NCI-H774 (cell line): ENCODE measurements at regions not wholly inside any gene's neighbourhood (a gene's known extent, or its start where the extent isn't known, plus 50 kb on each side); places are given as distances from the start of the nearest gene placed in this dataset.
"Not testable (repeated sequence)": the region's sequence is repeated elsewhere in the genome, so short reads cannot be mapped to it uniquely, and the experiment has no call there.

Experiments
- DNase-seq: peaks from one replicate; lab custom pipeline; 2025; lab: John Stamatoyannopoulos, UW

DNA sequence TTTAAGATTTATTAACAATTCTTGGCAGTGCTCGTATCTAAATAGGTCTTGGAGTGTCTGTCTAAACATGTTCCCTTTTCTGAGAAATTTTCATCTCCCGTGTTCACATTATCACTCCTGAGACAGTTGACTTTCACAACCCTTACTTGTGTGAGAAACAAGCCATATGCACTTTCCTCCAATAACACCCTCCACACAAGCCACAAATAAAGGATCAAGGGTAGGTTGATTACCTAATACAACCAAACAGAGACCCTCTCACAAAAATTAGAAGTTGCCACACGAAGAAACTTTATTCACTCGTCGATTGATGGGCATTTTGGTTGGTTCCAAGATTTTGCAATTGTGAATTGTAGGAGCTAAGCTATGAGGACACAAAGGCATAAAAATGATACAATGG lies 763.9 kb downstream of the TRAM1L1 start:
- no peak for DNase-seq

DNA sequence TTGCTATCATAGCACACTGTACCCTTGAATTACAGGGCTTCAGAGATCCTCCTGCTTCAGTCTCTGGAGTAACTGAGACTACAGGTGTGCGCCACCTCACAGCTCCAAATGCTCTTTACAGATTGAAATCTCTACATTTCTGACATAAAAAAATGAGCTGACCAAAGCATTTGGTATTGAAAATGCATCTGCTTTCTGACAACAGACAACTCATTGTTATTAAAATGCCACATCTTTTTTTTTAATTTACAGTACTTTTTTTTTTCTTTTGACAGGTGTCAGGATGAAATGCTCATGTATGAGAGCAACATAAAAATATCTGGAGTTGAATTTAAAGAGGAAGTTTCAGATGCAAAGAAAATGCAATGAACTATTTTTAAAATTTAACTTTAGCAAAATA lies 764.5 kb downstream of the TRAM1L1 start:
- DNase-seq = no peak

DNA sequence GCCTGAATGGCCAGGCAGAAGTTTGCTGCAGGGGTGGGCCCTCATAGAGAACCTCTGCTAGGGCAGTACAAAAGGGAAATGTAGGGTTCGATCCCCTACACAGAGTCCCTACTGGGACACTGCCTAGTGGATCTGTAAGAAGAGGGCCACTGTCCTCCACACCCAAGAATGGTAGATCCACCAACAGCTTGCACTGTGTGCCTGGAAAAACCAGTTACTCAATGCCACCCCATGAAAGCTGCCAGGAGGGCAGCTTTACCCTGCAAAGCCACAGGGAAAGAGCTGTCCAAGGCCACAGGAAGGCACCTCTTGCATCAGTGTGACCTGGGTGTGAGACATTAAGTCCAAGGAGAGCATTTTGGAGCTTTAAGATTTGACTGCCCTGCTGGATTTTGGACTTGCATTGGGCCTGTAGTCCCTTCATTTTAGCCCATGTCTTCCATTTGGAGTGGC lies 781.6 kb downstream of the TRAM1L1 start:
- no peak for DNase-seq

DNA sequence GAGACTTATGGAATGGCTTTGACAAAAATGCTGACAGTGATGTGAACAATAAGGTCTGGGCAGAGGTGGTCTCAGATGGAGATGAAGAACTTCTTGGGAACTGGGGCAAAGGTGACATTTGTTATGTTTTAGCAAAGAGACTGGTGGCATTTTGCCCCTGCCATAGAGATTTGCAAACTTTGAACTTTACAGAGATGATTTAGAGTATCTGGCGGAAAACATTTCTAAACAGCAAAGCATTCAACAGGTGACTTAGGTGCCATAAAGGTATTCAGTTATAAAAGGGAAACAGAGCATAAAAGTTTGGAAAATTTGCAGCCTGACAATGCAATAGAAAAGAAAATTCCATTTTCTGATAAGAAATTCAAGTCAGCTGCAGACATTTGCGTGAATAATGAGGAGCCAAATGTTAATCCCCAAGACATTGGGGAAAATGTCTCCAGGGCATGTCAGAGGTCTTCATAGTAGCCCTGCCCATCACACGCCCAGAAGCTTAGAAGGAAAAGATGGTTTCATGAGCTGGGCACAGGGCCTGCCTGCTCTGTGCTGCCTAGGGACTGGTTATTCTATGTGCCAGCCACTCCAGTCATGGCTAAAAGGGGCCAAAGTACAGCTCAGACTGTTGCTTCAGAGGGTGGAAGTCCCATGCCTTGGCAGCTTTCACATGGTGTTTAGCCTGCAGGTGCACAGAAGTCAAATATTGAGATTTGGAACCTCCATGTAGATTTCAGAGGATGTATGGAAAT lies 782.2 kb downstream of the TRAM1L1 start:
- no peak for DNase-seq

DNA sequence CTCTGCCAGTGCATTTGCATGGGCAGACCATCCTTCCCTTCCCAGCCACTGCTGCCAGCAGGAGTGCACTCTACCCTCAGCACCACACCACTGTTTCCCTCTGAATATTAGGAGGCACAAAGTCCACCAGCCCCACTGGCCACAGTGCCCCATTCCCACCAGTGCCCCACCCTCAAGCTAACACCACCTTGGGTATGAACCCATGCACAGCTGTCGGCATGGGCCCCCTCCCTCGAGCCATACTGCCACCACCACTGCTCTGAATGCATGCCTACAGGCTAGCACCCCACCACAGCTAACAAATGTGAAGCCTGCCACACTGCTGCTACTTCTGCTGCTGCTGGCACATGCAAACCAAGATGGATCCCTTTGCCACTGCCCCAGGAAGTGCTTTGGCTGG lies 810.4 kb downstream of the TRAM1L1 start:
- no peak for DNase-seq

DNA sequence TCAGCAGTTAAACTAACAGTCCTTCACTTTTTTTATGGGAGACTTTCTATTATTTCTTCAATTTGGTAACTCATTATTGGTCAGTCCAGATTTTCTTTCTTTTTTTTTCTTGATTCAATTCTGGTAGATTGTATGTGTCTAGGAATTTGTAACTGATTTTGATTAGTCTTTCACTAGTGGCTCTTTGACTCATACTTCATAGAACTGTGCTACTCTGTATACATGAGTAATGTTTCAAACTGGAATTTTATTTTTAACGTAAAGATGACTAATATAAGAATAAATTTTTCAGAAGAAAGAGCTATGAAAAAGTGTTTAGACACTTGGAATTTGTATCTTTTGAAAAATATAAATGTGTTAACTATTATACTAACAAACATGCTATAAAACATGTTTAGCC lies 813.0 kb downstream of the TRAM1L1 start:
- no peak for DNase-seq

DNA sequence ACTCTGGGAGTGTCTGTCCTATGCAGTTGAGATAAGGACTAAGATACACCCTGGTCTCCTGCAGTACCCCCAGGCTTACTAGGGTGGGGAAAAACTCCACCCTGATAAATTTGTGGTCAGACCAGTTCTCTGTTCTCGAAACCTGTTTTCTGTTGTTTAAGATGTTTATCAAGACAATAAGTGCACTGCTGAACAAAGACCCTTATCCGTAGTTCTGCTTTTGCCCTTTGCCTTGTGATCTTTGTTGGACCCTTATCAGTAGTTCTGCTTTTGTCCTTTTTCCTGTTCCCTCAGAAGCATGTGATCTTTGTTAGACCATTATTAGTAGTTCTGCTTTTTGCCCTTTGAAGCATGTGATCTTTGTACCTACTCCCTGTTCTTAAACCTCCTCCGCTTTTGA lies 824.4 kb downstream of the TRAM1L1 start:
- not testable (repeated sequence) for DNase-seq

DNA sequence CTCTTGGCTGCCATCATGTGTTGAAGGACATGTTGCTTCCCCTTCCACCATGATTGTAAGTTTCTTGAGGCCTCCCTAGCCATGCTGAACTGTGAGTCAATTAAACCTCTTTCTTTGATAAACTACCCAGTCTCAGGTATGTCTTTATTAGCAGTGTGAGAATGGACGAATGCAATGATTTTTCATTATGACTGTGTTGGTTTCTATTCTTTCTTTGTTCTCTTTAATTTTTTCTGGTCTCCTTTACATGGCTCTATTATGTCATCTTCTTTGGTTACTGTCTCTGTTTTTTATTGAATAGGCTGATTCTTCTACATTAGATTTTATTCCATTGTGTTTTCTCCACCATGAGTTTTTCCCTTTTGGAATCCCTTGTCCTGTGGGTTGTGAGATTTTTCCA lies 840.6 kb downstream of the TRAM1L1 start:
- no peak for DNase-seq

DNA sequence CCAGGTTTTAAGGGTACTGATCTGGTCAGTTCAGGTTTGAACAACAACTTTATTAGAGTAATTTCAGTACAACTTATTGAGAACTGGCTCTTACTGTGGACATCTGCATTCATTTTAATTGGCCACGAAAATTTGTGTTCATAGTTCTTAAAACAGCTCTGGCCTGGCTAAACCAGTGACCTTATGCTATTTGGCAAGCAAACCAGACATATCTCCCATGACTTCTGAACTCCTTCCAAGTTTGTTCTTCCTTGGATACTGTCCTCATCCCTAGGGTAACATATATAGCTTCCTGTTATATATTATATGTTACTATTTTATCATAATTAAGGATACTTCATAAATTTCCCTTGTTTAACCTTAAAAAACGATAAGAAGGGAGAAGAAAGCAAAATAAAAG lies 841.9 kb downstream of the TRAM1L1 start:
- DNase-seq = no peak

DNA sequence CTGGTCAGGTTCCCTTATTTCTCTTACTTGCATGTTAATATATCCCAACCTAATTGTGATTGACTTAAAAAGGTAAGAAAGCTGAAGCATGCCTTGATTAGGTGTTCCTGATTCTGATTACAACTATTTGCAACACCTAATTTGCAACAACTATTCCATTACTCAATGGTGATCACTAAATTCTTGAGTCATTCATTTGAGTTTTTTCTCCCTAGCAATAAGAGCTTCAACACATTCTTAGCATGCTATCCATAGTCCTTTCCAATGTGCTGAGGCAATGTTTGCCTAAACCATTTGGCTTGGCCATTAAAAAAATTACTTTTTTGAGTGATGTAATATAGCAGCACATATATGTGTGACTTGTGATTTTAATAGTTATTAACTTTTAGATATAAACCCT lies 851.4 kb downstream of the TRAM1L1 start:
- DNase-seq = no peak

DNA sequence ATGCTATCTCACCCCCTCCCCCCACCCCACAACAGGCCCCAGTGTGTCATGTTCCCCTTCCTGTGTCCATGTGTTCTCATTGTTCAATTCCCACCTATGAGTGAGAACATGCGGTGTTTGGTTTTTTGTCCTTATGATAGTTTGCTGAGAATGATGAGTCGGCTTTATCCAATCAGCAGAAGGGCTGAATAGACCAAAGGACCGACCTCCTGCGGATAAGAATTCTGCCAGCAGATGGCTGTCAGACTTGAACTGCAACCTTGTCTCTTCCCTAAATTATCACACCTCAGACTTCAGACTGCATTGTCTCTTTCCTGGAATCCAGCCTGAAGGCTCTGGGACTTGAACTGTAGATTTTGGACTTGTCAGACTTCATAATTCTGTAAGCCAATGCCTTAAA lies 853.4 kb downstream of the TRAM1L1 start:
- DNase-seq = not testable (repeated sequence)

DNA sequence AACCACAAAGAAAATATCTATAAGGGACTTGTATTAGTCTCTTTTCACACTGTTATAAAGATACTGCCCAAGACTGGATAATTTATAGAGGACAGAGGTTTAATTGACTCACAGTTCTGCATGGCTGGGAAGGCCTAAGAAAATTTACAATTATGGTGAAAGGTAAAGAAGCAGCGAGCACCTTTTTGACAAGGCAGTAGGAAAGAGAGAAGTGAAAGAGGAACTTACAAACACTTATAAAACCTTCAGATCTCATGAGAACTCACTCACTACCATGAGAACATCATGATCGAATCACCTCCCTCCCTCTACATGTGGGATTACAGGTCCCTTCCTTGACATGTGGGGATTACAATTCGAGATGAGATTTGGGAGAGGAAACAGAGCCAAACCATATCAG lies 856.0 kb downstream of the TRAM1L1 start:
- no peak for DNase-seq

DNA sequence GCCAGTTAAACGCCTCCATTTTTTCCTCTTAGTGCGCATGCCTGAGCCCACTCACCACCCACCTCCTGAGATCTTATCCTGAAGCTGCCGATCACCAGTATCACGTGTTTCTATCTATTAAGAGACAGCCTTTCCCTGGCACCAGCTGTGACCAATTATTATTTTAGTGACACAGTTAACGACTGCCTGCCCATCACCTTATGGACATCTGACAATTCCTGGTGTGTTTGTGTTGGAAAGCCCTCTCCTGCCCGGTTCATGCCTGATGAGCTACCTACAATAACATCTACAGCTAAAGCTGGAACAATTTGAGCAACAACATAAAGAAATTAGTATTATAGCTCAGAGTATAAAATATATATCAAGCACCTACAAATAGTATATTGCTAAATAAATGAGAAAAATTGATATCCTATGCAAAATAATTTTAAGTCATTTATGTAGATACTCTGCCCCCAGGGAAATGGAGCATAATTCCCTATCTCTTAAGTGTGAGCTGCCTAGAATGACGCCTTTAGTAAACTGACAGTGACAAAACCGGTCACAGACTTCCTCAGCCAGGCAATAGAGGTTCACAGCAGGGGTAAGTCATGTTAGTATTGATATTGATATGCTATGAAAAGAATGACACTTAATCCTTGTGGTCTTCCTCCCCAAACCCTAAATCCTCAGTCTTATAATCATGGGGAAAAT lies 862.2 kb downstream of the TRAM1L1 start:
- DNase-seq = no peak

DNA sequence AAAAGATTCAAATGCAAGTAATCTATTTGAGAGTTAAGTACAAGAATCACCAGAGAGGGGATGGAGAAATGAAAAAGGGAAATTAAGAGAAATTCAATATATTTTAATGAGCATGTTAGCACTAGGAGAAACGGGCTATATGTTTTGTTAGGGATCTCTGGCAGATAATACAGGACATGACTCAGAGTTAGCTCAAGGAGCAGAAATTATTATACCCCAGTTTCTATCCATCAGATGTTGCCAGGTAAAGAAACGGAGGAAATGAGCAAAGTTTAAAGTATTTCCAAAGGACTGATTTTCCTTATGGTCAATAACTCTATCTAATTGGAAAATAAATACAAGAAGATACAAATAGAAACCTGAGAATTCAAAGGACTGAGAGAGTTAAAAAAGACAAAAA lies 867.6 kb downstream of the TRAM1L1 start:
- DNase-seq = no peak

DNA sequence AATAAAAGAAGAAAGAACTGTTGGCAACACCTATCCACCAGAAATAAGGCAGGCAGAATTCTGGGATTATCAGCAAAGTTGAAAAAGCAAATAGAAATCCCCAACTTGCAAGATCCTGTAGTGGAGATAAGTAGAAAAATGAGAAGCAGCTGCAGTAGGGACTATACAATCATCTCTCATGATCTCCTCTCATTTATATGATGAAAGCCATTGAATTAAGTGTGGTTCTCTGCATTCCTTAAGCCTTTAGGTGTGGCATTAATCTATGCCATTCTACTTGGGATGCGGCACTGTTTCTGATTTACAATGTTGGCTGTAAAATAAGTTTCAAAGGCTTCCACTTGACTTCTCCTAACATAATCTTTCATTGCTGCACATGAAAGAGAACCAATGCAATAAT lies 869.8 kb downstream of the TRAM1L1 start:
- DNase-seq = no peak

DNA sequence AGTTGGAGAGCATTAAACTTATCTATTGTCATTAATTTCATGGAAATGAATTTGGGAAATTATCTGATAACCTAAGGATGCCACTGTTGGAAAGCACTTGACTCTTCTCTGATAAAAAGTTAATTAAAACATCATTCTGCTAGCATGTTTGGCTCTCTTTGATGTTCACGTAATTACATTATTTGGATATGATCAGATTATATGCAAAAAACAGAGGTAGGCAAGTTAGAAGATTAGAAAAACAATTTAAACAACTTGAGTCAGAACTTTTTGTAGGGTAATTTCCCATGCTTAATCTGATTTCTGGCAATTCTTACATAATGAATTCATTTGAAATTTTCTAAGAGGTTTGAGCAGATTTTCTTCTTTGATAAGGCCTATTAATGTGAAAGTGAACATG lies 882.9 kb downstream of the TRAM1L1 start:
- DNase-seq = no peak

DNA sequence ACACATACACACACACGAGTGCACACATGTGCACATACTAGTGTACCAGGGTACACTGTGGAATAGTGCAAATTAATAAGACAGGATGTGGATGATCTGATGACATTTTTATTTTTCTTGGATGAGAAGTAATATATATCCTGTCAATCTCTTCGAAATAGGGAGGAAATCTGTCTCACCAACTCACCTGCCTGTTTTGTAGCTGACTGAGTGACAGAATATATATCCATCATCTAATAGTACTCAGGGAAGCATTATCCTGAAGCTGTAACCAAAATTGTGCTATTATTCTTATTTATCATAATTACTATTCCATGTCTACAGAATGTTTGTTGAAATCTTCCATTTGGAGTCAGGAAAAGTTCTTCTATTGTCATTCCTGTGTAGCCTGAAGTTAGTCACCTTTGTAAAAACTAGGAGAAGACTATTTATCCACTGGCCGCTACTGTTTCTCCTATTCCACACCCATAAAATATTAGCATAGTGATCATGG lies 888.0 kb downstream of the TRAM1L1 start:
- no peak for DNase-seq

DNA sequence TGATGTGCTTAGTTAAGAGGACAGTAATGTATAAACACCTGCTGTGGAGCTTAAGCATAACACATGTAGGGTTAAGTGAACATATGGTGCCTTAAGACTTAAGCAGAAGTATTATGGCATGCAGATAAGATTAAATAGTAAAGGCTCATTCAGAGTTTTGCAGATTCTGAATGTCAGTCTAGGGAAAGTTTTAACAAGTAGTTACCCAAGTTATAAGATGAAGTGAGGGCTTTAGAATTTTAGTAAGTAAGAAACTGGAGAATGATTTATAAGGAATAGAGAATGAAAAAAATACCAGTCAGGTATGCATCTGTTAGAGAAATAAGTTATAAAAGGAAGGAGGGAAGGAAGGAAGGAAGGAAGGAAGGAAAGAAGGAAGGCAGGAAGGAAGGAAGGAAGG lies 902.1 kb downstream of the TRAM1L1 start:
- no peak for DNase-seq

DNA sequence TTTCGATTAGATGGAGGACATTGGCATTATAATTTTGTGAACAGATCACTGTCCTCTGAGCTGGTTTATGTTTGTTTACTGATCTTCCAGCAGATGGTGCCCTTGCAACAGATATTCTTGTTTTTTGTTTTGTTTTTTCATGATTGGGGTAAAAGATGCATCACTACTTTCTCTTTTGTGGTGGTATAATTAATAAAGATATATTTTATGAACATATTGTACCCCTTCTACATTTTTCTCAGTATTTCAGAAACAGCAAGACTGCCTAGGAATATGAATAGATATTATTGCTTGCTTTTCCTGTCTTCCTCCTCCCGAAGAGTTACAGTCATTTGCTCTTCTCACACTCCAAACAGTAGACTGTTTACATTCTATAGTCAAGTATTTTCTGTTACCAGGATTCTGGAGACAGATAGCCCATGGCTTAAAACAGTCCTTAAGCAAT lies 905.2 kb downstream of the TRAM1L1 start:
- no peak for DNase-seq

DNA sequence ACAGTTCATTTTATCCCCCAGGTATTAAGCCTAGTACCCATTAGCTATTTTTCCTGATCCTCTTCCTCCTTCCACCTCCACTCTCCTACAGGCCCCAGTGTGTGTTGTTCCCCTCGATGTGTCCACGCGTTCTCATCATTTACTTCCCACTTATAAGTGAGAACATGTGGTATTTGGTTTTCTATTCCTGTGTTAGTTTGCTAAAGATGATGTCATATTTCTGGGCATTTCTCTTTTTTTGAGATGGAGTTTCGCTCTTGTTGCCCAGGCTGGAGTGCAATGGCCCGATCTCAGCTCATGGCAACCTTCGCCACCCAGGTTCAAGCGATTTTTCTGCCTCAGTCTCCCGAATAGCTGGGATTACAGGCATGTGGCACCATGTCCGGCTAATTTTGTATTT lies 934.0 kb downstream of the TRAM1L1 start:
- DNase-seq = not testable (repeated sequence)

DNA sequence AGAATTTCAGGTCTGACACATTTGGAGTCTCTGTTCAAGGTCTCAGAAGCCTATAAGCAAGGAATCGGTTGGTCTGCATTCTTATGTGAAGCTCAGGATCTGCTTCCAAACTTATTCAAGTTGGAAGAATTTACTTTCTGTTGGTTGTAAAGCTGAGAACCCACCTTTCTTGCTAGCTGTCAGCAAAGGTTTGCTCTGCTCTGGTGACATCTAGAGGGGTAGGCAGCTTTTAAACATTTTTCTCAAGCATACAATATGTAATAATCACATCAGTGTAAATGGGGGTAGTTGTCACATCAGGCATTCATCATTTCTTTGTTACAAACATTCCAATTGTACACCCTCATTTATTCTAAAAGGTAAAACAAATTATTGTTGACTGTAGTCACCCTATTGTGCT lies 935.2 kb downstream of the TRAM1L1 start:
- DNase-seq = no peak

DNA sequence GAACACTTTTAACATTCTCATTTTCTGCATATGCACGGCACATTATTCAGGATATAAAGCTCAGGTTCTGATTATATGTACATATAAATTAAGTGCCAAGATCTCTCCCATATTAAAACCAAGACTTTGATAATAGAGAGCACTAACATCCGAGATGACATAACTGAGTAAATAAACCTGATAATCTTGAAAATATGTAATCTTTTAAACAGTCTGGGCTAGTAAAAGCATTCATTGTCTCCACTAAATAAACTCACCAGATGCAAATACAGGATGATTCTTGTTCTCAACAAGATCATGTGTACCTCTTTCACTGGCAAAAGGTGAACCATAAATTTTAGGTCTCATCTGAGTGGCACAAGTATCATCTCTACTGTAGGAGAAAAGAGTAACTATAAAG lies 942.2 kb downstream of the TRAM1L1 start:
- DNase-seq = no peak

DNA sequence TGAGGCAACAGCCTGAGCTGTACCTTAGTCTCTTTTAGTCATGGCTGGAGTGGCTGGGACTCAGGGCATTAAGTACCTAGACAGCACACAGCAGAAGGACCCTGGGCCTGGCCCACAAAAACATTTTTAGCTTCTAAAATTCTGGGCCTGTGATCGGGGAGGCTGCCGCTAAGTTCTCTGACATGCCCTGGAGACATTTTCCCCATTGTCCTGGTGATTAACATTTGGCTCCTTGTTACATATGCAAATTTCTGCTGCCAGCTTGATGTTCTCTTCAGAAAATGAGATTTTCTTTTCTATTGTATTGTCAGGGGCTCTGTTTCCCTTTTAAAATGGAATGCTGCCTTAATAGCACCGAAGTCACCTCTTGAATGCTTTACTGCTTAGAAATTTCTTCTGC lies 952.4 kb downstream of the TRAM1L1 start:
- no peak for DNase-seq

DNA sequence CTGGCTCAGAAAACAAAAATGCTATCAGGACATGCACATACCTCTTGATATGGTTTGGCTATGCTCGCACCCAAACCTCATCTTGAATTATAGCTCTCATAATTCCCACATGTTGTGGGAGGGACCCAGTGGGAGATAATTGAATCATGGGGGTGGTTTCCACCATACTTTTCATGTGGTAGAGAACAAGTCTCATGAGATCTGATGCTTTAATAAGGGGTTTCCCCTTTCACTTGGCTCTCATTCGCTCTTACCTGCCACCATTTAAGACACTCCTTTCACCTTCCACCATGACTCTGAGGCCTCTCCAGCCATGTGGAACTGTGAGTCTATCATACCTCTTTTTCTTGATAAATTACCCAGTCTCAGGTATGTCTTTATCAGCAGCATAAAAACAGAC lies 958.6 kb downstream of the TRAM1L1 start:
- no peak for DNase-seq
